CD4-positive, alpha-beta T cell treated with Interferon alpha-2 for 1 hour (primary cell): ENCODE measurements at regions not wholly inside any gene's neighbourhood (a gene's known extent, or its start where the extent isn't known, plus 50 kb on each side); places are given as distances from the start of the nearest gene placed in this dataset.

Experiments
- DNase-seq, 2 donors: peaks; one replicate each; pipeline ENCODE4 v3.0.0-alpha.2; 2020 to 2022

DNA sequence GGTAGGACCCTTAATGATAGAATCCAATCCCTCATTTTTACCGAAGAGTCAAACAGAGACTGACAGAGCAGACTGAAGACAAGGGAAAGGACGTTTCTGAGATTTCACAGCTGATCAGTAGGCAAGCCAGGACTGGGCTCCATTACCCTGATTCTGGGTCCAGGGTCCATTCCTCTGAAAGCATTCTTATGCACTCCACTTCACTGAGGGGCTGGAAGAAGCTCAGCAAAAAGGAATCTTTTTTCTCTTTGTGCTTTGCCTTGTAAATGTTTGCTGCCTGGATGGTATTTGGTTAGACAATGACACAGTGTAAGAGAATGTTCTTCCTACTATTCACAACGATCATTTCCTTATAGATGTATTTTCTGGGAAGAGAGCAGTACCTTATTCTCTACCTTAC is 331.3 kb upstream of the PROX1 start:
- no peak for DNase-seq

DNA sequence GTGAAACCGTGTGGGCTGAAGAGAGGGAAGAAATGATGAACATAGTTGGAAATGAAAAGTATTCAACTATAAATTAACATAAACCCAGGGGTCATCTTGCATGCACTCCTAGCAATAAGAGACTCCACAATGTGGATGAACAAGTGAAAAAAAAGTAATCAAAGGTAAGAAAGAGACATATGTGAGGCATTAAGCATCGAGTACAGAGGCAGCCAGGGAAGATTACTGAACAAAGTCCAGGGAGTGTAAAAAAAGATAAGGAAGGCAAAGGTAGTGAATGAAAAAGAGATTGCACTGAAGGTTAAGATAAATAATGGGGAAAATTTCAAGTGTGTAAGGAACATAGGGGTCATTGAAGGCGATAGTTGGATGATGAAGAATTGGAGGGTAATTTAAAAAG is 330.8 kb upstream of the PROX1 start:
- DNase-seq = no peak

DNA sequence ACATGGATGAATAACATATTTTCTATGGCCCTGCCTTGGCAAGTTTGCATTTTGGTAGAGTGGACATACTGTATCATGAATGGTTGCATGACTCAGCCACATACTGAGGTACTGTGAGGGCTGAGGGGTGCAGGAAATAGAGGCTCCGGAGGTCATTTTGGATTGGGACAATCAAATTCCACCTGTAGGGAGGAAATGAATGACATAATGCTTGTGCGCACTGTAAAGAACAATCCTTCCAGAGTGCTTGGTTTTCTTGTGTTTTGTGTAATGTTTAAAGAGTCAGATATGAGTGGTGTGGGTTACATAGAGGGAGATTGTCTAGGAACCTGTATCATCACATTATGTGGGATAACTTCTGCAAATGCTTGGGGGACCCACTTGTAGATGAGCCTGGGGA is 329.9 kb upstream of the PROX1 start:
- no peak for DNase-seq

DNA sequence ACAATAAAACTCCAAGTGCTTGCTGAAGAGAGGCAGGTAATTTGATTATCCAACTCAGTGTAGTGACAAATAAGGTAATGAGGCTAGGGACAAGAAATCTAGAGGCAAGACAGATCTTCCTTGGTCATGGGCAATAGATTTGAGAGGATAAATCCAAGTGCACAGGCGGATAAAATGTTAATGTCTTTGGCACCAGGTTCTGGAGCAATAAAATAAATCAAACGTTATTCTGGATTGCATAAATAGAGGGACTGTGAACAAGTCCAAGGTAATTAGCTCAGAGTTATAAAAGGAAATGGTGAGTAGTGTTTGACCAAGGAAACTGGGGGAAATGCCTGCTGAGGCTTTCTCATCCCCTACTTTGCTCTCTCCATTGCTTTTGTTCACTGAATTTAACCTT is 329.3 kb upstream of the PROX1 start:
- DNase-seq = no peak

DNA sequence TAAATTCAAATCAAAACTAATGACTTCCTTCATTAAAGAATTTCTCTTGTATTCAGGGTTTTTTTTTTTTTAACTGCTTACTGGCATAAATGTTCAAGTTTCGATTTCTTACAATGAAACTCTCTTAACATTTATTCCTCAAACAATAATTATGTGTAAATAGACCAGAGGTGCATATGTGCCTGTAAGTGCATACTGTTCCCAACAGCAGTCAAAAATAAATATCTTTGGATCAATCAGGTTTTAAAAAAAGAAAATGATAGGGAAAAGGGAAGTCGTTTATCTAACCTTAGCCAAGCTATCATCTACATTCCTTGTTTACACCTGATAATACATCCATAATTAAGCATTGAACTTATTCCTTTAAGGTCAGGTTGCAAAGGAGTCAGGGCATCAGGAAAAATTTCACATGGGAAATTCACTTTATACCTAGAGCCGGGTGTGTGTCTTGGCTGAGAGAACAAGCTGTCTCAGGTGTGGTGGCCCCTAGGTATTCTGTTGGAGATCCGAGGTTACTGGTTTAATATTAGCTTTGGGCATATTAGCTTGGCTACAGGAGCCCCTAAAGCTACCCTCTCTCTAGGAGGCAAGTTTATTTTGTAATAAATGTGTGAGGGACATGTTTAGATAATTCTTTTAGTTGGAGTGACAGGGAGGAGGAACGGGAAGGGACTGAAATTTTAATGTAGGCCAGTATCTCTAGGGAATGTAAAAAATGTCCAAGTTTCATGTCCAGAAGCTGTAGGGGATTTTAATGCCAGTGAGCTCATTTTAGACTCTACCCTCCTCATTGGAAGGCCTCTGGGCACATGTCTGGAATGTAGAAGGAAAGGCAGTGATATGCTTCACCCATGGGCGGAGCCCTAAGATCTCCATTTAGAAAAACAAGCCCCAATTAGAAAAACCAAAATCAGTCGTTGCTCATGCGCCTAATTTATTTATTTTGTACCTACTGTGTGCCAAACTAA is 327.9 kb upstream of the PROX1 start:
- no peak for DNase-seq

DNA sequence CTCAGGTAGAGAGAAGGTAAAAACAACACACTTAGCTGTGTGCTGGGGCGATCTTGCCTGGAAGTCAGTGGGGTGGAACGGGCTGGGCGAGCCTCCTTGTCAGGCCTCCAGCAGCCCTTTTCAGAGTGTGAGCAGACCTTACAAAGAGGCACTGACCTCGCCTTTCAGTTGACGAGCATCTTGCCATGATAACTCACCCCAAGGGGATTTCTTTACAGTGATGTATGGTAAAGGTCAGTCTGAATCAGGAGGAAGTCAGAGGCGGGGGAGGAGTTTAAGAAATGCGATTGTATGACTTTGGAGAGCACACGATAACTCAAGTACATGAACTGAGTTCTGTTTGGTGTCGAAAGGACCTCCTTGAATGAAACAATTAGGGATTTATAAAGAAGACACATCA is 326.5 kb upstream of the PROX1 start:
- no peak for DNase-seq

DNA sequence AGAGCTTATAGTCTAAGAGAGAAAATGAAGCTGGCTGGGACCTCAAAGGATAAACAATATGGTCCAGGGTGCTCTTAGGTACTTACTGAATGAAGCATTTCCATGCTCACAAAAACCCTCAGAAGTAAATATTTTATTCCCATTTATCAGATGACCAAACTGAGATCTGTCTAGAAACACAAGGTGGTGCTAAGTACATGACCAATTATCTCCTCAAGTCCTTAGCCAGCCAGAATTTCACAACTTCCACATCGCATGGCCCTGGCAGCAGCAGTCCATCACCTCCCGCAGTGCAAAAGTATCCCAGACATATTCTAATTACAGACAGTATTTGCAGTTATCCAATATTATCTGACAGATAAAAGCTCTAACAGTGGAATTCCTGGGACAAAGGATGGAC is 321.7 kb upstream of the PROX1 start:
- DNase-seq = no peak

DNA sequence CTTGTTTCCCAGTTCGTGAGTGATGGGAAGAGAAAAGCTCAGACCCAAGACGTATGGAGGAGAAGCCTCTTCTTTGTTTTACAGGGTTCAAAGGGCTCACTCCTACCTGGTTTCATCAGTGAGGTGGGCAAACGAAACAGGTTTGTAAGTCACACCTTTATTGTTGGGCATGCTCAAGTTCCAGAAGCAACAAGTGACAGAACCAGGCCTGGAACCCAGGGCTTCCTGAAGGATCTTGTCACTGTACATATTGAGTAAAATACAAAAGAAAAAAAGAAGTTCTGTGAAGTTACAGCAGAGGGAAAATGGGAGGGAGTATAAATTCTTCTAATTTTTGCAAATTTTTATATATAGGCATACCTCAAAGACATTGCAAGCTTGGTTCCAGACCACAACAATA is 320.9 kb upstream of the PROX1 start:
- DNase-seq = no peak

DNA sequence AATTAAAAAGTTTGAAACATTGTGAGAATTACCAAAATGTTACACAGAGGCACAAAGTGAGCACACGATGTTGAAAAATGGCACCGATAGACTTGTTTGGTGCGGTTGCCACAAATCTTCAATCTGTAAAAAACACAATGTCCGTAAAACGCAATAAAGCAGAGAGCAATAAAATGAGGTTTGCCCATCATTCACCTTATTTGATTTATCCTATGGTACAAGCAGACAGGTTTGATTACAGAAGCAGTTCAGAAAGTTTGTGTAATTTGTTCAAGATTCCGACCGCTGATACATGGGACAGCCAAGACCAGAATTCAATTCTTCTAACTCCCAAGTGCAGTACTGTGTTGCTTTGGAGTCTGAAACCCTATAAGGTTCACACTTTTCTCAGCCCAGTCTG is 318.3 kb upstream of the PROX1 start:
- DNase-seq = no peak

DNA sequence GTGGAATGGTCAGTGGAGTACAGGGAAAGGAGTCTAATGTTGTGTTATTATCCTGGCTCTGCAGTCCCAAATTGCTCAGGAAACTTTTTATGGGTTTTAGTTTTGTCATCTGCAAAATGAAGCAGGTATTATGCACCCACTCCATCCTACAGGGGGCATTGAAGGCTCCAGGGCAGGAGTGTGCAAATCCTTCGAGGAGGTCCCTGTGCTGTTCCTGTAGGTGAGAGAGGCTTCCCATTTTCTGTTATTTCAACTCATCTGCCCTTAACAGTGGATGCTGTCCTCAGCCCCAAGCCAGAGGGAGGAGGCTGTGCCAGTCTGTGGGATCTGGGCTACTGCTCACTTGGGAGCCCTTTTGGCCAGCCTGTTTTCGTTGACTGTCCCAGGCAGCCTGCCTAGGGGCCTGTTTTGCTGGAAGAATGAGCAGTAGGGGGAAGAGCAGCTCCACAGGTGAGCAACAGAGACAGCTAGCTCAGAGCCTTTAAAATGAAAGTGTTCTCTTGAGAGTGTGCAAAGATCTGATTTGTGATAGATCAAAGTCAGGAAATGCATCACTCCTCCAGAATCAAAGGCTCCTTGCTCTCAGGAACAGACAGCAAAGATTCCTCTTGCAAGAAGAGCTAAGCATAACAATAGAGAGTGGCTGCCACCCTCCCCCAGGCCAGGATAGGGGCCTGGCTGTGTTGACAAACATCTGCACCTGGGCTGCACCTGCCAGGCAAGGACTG is 317.6 kb upstream of the PROX1 start:
- peak; percentile 3 to 48 for DNase-seq

DNA sequence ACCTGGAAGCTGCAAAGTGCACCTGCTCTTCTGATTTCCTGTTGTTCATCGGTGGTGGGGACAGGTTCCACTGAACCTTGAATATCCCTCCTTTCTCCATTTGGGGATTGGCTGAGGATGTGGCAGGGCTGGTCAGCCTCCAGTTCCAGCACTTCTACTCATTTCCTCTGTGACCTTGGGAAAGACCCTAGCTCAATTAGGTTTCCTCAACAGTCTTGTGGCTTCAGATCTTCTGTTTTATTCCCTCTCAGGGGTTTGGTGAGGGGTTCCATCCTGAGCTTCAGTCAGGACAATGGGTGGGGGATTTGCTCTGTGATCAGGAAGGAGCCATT is 317.1 kb upstream of the PROX1 start:
- DNase-seq = no peak

DNA sequence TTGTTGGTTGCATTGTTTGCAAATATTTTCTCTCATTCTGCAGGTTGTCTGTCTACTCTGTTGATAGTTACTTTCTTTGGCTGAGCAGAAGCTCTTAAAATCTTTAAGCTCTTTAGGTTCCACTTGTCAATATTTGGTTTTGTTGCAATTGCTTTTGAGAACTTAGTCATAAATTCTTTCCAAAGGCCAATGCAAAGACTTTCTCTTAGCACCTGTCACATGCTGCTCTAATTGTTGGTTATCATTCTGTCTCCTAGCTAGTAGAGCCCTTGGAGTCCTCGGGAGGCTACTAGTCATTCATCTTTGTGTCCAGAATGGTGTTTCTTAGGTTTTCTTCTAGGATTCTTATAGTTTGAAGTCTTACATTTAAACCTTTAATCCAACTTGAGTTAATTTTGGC is 312.7 kb upstream of the PROX1 start:
- no peak for DNase-seq

DNA sequence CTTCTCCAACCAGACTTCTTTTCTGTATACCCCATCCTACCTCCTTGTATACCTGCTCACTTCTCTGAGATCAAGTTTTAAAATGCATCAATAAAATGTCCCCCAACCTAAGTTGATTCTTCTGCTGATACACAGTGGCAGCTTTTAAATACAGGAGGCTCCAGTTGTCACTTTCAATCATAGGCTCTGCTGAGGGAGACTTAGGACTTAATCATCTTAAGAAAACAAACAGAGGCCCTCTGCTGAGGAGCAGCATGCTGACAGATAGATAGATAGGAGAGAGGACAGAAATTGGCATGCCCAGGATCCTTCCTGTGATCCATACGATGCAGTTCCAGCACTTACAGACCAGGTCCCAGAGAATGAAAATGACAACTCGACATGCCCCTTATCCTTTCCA is 311.0 kb upstream of the PROX1 start:
- no peak for DNase-seq

DNA sequence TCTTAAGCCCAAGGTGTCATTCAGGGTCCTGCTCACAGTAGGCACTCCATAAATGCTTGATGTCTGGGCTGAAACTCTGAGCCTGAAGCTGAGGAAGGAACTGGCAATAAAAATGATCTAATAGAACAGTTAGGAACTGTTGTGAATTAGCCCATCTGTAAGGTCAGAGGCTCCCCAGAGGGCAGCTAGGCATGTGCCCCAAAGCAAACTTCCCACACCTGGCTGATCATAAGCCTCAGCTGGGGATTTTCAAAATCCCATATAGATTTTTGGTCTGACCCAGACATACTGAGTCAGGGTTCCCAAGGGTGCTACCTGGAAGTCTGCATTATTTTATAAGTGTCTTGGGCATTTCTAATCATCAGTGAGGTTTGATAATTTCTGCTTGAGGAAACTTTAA is 309.4 kb upstream of the PROX1 start:
- no peak for DNase-seq

DNA sequence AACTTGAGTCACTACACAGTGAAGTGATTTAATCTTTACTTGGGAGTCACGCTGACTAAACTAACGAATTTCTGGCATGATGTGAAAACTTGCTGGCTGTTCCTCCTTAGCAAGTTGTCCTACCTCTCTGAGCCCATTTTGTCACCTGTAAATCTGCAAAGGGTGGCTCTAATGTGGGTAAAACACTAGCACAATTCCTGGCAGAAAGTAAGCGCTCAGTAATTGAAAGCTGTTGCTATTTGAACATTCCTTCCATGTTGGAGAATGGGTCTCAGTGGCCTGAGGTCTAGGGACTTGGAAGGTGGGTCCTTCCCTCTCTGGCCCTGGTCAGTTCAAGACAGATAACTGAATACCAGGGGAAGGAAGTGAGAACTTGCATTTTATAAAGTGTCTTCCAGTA is 309.0 kb upstream of the PROX1 start:
- DNase-seq = no peak

DNA sequence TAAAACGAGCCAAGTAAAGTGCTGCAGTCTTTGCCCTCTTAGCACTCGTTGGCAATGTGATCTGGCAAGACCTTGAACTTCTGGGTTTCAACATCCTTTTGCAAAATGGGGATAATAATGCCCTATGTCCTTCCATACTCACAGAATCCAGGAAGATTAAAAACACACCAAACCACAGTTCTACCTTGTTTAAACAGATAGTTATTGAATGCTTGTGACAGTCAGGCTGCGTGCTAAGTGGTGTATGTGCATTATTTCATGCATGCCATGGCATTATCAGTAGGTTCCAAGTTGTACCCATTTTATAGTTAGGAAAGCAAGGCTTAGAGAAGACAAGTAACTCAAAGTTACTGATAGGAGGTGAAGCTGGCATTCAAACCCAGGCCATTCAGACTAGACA is 308.6 kb upstream of the PROX1 start:
- no peak for DNase-seq

DNA sequence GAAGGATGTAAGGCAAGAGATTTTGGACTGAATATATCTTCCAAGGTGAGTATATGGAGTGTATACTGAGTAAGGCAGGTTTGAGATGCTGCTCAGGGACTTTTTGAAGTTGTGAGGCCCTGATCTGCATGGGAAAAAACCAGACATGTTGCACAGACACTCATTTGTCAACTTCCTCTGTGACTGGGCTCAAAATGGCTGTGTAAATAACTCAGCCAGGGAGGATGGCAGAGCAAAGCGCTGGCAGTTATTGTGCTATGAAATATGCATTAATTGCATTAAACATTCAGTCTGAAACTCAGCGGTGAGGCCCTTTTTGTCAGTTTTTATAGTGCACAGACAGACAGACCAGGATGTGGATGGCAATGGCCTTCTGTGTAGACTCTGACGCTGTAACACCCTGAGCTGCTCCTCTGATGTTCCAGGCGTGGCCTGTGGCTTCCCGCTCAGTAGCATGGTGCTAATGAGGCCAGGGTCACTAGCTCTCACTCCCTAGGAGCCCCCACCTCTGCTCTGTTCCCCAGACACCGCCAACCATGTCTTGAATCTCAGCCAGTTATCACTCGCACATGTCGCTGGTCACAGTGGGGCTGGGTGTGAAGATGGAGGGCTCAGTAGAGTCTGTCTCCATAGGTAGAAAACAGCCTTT is 307.0 kb upstream of the PROX1 start:
- DNase-seq = no peak

DNA sequence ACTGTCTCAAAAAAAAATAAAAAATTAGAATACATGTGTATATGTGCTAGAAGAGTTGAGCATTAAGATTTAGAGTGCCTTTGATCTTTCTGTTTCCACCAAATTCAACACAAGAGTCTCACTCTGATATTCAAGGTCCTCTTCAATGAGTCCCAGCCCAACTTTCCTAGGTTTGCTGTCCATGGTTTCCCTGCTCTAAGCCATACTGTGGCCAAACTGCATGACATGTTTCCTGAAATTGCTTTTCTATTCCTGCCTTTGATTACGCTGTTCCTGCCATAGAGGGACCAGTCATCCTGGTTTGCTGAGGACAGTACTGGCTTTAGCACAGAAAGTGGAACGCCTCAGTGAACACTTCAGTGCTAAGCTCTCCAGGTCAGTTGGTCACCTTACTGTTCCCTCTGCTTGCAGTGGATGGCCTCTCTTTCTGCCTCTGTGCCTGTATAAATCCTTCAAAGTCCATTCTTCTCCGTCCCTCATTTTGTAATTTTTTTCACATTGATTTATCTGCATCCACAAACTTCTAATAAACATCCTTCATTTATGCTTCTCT is 305.9 kb upstream of the PROX1 start:
- DNase-seq = no peak

DNA sequence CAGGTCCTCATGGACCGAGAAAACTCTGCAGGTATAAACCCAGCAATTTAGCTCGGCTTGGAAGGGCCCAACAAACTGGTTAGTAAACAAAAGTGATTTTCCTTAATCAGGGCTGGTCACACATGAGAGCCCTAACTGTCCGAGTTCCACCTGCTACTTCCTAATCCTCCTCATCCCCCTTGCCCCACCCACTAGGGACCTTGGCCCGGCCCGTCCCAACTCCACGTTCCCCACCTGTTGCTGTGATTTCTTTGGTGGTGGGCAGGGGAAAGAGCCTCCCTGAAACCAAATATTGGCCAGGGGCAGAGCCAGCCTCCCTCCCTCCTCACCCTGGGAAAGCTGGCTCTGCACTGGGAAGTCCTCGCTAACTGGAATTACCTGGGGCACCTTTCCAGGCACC is 304.2 kb upstream of the PROX1 start:
- no peak for DNase-seq

DNA sequence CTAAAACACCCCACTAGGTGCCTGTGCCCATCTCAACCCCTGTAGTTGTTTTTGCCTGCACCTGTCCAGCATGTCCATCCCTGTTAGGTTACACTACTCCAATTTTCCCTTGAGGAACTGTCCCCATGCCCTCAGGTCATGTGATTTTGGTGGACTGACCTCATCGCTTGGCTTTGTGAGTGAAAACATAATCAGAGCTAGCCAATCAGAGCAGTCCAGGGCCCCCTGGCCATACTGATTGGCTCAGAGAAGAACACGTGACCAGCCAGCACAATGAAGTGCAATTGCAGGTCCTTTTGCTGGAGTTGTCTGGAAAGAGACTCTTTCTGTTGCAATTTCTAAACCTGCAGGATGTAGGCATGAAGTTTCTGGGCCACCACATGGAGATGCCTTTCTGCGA is 303.3 kb upstream of the PROX1 start:
- DNase-seq = no peak

DNA sequence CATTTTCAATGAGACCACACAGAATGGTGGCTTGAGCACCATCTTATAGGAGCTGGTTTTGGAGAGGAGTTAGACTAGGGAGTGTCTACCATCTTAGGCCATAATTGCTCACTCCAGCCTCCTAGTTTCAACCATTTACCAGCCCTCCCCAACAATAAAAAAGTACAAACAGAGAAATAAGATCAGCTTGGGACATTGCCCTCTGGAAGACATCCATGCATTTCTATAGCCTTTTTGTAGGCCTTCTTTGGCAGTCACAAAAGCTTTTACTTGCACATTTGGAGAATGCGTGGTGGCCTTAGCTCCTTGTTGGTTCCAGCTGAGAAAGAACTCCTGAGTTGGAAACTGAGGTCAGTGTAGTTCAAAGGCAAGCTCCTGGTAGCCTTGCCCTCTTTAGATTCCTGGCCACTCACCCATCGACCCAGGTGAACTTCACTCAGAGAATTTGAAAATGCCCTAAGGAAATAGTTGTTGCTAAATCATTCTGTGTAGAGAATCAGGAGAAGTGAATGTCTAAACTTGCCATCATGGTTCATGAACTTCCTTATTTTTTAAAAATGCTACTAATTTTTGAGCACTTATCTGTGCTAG is 301.7 kb upstream of the PROX1 start:
- no peak for DNase-seq

DNA sequence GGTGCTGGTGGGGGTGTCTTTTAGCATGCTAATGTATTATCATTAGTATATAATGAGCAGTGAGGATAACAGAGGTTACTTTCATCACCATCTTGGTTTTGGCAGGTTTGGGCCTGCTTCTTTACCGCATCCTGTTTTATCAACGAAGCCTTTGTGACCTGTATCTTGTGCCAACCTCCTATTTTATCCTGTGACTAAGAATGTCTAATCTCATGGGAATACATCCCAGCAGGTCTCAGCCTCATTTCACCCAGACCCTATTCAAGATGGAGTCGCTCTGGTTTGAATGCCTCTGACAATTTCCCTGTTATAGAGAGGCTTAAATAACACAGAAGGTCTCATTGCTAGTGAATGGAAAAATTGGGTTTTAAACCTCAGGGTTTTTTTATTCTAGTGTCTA is 300.8 kb upstream of the PROX1 start:
- DNase-seq = no peak

DNA sequence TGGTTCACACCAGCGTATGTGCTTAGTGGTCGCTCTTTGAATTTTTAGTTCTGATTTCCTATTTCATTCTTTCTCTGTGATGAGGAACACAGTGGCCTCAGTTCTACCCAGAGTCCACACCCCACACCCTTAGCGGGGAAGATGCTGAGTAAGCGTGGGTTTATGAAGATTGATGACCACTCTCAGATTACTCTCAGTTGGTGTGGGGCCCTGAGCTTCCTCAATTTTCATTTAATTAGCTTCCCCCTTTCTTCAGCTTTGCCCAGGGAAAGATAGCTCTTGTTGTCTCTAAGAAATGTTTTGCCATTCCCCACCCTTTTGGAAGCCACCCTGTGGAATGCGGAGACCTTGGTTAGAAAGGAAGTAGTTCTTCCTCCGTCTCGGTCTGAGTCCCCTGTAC is 299.9 kb upstream of the PROX1 start:
- DNase-seq = no peak
